AG09319 (cell line): ENCODE measurements at regions not wholly inside any gene's neighbourhood (a gene's known extent, or its start where the extent isn't known, plus 50 kb on each side); places are given as distances from the start of the nearest gene placed in this dataset.
"Not testable (repeated sequence)": the region's sequence is repeated elsewhere in the genome, so short reads cannot be mapped to it uniquely, and the experiment has no call there.

Experiments used
- DNase-seq: peaks from one replicate; pipeline ENCODE4 v3.0.0-alpha.2; 2010; ENCODE audit warnings: low read depth; ENCODE audit errors: extremely low read depth
- TF ChIP-seq, protein P1 (sequence below): IDR thresholded peaks from 2 replicates; pipeline ENCODE4 v1.5.1; 2011; ENCODE audit warnings: low read depth, mild to moderate bottlenecking, inconsistent platforms, low read length, moderate library complexity

DNA sequence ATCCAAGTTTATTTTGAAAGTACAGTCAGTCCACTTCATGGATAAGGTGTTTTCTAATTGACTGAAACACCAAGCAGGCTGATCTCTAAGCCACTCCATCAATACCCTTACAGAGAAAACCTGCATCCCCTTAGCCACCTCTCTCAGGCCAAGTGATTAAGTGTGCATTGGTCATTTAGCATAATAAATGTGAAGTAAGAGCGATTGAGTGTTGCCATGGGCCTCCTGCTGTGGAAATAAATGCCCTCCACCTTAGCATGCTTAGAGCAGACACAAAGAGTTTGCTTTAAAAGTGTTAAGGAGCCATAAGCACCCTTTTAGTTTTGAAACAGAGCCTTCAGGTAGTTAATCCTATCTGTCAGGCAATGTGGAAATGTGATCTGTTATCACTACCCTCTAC, 386.5 kb downstream of the GPAT3 start:
- DNase-seq = no peak
- TF ChIP-seq, protein P1, sequence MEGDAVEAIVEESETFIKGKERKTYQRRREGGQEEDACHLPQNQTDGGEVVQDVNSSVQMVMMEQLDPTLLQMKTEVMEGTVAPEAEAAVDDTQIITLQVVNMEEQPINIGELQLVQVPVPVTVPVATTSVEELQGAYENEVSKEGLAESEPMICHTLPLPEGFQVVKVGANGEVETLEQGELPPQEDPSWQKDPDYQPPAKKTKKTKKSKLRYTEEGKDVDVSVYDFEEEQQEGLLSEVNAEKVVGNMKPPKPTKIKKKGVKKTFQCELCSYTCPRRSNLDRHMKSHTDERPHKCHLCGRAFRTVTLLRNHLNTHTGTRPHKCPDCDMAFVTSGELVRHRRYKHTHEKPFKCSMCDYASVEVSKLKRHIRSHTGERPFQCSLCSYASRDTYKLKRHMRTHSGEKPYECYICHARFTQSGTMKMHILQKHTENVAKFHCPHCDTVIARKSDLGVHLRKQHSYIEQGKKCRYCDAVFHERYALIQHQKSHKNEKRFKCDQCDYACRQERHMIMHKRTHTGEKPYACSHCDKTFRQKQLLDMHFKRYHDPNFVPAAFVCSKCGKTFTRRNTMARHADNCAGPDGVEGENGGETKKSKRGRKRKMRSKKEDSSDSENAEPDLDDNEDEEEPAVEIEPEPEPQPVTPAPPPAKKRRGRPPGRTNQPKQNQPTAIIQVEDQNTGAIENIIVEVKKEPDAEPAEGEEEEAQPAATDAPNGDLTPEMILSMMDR = no peak

DNA sequence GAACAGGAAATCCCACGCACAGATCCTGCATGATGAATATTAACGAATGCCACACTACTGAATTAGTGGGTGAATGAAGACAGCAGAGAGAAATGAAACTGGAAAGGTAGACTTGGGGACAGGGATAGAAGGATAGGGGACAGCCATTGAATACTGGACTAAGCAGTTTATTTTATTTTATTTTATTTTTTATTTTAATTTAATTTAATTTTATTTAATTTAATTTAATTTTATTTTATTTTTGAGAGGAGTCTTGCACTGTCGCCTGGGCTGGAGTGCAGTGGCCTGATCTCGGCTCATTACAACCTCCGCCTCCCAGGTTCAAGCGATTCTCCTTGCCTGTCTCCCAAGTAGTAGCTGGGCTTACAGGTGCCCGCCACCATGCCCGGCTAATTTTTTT, 385.2 kb downstream of the GPAT3 start:
- no peak for DNase-seq
- TF ChIP-seq, protein P1 = no peak

DNA sequence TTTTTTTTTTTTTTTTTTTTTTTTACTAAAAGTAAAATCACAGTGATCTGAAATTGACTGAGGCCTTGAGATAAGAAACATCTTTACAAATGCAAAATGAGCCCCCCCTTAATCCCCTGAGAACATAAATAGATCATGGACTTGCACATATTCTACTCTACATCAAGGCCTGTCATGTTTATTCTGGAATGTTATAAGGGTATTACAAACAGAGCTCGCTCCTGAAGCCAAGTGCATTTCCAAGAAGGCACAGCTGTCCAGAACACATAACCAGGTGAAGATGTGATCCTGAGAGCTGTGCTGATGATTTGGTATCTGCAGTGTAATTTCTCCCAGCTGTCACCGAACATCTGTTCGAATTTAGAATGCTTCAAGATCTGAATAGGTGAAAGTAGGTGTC, 384.5 kb downstream of the GPAT3 start:
- no peak for DNase-seq
- TF ChIP-seq, protein P1 = no peak

DNA sequence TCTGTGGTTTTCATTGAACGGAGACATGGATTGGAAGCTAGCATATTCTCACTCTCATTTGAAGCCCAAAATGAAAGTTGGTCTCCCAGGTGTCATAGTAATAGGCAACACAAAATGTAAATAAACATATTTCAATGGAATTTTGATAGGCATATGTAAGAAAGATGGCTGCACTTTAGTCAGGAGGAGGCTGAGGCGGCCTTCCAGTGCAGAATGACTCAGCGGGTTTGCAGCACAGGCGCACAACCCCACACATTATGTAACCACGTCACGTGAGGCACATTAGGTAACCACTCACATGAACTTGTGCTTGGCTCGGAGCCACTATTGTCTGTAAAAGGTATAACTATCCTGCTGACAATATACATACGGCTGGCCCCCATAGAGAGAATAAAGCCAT, 381.7 kb downstream of the GPAT3 start:
- TF ChIP-seq, protein P1 = no peak
- no peak for DNase-seq

DNA sequence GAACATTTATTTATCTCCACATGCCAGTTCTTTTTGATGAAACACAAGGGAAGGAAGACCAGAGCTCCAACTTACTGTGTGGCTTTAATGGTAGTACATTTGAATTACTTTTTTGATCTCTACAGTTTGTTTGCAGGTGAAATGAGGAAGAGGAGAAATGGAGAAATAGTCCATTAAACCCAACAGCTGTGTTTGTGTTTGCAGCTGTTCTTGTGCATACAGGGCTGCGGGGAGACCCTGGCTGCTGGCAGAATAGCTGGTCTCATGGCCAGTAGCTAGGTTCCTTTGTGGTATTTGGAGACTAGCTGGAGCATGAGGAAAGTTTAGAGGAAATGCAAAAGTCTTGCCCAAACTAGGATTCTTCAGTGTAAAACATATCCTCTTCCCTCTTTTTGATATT, 374.8 kb downstream of the GPAT3 start:
- DNase-seq = no peak

DNA sequence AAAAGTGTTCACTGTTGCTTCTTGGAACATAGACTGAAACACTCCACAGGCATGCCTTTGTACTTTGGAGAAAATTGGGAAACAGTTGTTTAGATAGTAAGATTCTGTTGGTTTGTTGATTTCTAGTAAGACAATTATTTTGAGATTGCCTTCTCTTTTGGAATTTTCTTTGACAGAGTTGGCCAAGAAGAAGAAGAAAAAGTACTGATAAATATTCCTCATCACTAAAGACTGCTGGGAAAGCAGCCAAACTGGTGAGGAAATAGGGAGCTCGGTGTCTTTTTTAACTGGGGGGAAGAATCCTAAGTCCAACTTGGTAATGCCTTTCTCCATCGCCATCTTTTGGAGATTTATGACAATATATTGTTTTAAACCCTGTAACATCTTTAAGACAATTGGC, 370.7 kb downstream of the GPAT3 start:
- TF ChIP-seq, protein P1 = no peak
- DNase-seq = no peak

More for the DNA sequence above, 374.8 kb downstream of the GPAT3 start:
- TF ChIP-seq, protein P1 = no peak

DNA sequence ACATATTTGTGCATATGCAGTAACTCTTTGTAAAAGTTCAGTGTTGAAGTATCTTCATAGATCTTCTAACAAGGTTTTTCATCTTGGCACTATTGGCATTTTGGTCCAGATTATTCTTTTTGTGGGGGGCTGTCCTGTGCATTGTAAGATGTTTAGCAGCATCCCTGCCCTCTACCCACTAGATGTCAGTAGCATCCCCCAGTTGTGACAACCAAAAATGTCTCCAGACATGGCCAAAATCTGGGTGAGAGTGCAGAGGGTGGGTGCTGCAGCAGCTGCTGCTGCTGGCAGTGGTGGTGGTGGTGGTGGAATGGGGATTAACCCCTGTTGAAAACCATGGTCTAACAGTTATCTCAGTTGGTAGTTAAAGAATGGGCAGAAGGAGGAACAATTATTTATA, 370.0 kb downstream of the GPAT3 start:
- TF ChIP-seq, protein P1 = no peak
- DNase-seq = no peak

DNA sequence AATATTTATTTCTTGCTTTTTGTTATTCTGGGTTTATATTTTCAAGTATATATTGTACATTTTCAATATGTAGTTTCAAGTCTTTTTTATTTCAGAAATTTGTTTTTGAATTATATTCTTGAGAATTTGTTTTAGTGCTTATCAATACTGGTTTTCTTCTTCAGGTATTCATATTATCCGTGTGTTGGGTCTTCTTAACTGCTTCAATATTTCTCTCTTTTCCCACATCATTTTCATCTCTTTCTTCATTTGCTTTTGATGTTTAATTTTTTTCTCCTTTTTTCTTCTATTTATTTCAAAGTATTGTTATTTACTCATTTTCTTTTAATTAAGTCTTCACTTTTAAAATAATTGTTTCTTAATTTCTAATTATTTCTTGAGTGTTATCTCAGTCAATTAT, 367.8 kb downstream of the GPAT3 start:
- not testable (repeated sequence) for DNase-seq
